GM19468 (cell line): ENCODE measurements at regions not wholly inside any gene's neighbourhood (a gene's known extent, or its start where the extent isn't known, plus 50 kb on each side); places are given as distances from the start of the nearest gene placed in this dataset.

Experiments
- ATAC-seq: cut with Tn5 transposase; IDR thresholded peaks from one replicate; pipeline ENCODE4 v1.9.1; 2021; ENCODE audit warnings: mild to moderate bottlenecking, moderate library complexity, moderate number of reproducible peaks; ENCODE audit not compliant: unreplicated experiment; ENCODE audit errors: extremely low read depth

DNA sequence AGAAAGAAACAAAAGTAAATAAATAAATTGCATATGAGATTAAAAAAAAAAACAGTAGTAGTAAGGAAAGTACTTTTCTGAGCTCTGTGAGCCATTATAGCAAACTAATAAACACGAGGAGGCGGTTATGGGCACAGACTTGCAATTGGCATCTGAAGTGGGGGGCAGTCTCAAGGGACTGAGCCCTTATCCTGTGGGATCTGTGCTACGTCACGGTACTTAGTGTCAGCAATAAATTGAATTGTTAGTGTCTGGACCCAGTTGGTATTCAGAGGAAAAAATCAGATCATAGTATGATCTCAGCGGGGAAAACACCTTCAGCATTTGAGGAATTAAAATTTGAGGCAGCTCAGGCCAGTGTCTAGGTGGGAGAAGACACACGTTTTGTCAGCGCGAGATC is 76.6 kb upstream of the TEX51 start:
- ATAC-seq: no peak

DNA sequence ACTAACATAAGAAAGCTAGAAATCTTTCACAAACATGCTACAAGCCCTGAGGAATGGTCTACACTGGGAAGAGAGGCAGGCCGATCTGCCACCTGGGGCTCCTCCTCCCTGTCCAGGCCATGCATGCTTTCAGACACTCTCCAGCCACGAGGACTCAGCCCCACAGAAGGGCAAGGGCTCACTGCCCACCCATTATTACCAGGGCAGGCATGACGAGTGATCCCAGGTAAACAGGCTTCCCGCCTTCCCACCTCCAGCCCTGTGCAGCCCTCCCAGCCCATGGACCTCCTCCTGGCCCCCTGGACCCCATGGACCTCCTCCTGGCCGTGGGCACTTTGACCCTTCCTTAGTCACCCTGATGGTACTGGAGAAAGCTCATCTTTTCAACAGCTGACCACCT is 75.8 kb upstream of the TEX51 start:
- ATAC-seq: no peak

DNA sequence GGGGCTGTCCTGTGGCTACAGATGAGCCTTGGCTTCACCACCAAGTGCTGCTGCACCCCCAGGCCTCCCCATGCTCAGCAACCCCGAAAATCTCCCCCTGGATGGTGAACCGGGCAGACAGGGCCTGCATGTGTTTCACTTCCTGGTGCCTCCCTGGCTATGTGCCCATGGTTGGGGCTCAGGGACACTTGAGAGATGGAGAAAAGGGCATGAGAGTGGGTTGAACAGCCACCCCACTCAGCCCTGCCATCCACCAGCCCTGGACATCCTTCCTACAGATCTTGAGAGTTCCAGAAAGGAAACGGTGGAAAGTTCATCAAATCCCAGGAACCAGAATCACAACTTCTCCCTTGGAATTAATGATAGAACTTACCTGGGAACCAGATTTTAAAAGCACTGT is 74.7 kb upstream of the TEX51 start:
- no peak for ATAC-seq

DNA sequence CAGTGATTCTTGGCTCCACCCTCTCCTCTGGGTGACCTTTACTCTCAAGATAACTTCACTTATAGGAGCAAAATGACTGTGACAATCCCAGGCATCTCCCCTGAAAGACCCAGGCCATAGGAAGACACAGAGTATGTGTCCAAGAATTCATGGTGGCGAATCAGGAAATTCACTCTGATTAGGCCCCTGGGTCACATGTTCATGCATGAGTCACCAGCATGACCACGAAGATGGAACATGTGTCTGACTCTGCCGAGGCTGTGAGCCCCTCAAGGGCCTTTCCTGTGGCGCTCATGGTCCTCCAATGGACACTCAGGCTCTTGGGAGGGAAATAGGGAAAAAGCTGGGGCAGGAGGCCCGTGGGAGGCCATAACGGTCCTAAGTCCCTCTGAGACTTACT is 74.0 kb upstream of the TEX51 start:
- no peak for ATAC-seq

DNA sequence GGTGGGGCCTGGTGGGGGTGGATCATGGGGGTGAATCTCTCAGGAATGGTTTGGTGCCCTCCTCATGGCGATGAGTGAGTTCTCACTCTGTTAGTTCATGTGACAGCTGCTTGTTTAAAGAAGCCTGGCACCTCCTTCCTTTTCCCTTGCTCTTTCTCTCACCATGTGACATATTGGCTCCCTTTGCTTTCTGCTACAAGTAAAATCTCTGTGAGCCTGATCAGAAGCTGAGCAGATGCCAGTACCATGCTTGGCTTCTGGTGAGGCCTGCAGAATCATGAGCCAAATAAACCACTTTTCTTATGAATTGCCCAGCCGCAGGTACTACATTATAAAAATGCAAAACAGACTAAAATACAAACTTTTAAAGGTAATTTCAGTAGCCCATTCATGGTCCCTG is 73.4 kb upstream of the TEX51 start:
- ATAC-seq: no peak

DNA sequence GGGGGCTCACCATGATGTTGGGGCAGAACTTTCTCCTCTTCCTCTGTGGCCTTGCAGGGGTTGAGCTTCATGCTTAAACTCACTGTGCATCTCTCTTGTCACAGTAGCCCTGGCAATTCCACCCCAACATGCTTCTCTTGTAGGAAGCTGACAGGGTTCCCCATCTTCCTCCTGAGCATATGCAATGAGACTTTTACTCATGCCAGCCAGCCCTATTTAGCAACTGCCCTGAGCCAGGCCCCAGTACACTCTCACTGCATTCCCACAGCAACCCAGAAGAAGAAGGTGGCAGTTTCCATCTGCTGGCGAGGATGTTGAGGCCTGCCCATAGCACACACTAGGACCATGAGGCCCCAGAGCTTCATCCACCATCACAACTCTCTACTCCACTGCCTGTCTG is 72.2 kb upstream of the TEX51 start:
- no peak for ATAC-seq

DNA sequence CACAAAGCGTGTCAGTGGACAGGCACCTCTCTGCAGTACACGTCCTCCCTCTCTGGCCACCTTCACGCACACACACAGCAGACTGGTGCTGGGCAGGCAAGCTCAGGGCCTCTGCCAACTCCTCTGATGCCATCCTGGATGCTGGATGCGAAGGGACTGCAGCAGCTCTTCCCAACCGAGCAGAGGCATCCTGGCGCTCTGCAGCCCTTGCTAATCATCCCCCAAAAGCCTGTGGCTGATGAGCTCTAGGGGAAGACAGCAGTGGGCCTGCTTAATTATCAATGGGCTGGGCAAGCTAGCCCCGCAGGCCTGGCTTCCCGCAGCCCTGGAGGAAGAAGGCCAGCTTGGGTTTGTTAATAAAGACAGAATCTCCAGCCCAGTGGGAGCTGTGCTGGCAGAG is 71.3 kb upstream of the TEX51 start:
- ATAC-seq: no peak

DNA sequence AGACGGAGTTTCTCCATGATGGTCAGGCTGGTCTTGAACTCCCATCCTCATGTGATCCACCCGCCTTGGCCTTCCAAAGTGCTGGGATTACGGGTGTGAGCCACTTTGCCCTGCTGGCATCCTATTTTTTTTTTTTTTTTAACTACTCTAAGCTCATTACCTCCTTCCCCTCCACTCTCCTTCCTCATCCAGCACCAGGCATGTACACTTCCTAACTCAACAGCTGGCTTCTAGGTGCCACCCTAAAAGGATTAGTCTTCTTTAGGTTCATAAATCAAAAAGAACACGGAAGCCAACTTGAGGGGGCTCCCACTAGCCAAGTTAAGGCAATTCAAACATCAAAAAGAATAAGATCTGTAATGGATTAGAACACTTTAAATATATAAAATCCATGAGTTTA is 70.6 kb upstream of the TEX51 start:
- ATAC-seq: no peak

DNA sequence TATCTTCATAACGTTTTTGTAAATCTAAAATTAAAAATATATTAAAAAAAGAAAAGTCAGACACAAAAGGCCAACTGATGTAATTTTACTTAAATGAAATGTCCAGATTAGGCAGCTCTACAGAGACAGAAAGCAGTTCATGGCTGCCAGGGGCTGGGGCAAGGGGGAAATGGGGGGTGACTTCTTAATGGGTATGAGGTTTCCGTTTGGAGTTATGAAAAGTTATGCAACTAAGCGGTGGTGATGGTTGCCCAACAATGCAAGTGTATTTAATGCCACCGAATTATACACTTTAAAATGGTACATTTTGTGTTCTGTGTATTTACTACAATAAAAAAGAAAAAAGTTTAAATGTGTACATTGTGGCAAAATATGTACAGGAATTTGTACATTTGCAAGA is 70.2 kb upstream of the TEX51 start:
- no peak for ATAC-seq

DNA sequence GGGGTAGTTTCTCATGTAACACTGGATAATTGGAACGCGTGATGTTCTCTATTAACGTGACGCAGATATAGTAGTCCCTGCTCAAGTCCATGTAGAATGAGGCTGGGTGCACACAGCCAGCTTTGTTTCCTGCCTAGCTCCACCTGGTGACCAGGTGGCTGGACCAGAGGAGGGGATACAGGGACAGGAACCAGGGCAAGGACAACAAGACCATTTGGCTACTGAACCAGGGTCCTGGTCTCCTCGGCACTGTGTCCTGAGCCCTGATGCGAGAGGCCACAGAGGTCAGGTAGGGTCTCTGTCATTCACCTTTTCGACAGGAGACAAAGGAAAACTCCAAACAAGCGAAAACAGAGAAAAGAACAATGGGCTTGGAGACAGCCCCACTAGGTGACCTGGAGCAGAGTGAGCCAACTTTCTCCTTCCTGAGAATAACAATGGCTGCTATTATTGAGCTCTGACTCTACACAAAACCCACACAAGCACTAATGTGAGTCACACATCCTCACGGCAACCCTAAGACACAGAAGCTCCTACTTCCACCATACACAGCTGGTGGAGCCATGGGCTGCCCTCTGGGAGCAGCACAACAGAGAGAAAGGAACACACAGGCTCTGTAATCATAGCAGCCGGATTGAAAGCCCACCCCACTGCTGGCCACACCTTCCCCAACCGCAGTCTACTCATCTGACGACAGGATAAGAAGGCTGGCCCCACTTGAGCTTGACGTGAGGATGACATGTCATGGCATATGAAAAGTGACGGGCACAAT is 67.3 kb upstream of the TEX51 start:
- no peak for ATAC-seq

DNA sequence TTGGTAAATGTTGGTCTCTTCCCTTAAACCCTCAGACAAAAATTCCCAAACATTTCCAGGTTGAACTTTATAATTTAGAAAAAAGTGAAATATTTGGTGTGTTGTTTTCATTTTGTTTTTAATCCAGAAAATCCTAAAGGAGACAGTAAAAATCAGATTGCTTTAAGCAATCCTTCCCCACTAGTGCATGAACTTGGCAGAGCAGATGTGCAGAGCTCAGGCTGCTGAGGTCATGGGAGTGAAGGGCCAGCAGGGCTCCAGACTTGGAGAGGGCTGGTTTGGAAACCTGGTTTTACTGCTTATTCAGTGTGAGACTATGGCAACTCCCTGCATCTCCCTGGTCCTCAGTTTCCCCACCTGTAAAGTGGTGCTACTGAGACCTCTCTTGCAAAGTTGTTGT is 66.7 kb upstream of the TEX51 start:
- ATAC-seq: no peak

DNA sequence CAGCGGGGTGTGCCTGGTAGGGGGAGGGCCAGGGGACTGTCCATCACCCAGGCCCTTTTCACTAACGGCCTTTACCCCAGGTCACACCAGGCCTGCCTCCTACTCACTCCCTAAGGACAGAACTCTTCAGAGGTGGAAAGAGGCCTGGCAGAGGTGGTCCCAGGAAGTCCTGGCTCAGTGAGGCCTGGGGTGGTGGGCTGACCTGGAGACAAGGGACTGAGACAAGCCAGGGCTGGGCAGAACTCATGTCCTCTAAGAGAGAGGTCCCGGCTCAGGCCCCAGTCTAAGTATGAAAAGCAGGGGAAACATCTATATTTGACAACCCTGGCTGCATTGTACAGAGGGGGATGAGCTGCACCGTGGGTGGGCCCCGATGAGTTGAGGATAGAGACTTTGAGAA is 65.9 kb upstream of the TEX51 start:
- ATAC-seq: no peak

DNA sequence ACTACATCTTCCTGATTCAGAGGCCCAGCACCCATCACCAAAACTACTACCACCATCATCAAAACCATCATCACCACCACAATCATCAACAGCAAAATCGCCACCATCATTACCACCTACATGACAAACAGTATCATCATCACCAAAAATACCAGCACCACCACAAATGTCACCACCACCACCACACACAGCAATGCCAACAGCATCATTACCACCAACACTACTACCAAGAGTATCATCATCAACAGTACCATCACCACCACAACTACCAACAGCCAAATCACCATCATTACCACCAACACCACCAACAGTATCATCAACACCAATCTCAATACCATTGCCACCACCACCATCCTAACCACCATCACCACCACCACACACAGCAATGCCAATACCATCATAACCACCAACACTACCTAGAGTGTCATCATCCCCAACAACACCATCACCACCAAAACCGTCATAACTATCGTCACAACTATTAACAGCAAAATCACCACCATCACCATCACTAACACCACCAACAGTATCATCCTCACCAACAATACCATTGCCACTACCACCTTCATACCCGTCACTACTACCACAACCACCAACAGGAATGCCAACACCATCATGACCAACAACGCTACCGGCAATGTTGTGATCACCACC is 64.6 kb upstream of the TEX51 start:
- ATAC-seq: no peak

DNA sequence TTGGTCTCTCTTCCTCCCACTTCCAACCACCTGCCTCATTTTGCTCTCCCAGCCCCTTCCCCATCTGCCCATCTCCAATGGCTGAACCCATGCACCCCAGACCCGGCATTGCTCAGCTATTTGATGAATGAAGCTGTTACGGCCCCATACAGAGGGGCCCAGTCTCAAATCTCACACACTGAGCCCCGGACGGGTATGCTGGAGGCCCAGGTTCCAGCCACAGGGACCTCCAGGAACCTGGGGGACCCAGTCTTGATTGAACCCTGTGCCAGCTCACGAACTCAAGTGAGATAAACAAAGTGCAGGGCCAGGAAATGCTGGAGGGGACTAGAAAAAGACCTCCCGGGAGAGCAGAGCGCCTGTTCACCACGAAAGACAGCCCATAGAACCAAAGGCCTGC is 63.4 kb upstream of the TEX51 start:
- no peak for ATAC-seq

DNA sequence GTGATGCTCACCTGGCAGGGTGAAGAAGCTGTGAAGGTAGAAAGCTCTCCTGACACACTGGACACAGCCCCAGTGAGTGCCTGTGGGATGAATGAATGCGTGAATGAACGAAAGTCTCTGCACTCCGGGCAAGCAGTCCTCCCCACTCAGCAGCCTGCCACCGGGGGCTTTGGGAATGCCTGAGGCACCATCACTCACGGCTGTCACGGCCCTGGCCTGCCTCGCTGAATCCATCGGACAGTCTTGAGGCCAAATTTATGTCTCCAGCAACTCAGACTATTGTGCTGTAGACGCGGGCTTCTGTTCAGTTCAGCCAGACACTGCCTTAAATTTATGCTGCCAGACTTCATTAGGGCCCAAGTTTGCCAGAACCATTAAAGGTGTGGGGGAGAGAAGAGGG is 62.9 kb upstream of the TEX51 start:
- no peak for ATAC-seq

DNA sequence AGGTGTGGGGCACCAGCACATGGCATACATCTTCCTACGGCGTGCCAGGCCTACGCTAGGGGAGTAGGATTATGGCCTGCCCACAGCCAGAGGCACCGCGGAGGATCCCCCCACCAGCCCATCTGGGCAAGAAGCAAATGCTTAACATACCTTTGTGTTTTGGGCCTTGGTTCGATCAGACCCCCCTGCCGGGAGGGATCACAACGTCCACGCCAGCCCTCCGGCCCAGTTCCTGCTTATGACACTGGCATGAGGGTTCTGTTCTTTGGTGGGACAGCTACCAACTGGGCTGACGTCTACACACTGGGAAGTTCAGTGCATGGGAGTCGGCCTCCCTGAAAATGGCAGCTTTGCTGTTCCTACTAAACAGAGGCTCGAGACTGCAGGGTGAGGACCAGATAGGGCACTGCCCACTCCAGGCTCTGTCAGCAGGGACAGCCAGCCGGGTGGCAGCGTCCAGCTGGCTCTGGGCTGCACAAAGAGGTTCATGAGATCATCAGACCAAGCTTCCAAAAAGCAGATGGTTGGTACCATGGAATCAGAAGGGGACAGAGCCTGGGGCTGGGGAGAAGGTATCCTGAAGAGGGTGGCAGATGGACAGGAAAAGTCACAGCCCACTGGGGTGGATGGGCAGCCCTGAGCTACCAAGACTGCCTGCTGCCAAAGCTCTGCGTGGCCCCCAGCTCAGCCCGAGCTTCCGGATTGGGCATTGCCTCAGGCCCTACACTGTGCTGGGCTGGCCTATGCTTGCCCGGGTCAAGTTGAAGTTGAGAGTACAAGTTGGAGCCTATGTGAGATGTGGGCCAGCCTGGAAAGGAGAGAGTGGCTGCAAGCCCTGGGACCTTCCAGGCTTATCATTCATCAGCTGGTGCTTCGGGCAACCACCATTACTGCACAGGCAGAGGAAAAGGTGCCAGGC is 61.7 kb upstream of the TEX51 start:
- no peak for ATAC-seq

DNA sequence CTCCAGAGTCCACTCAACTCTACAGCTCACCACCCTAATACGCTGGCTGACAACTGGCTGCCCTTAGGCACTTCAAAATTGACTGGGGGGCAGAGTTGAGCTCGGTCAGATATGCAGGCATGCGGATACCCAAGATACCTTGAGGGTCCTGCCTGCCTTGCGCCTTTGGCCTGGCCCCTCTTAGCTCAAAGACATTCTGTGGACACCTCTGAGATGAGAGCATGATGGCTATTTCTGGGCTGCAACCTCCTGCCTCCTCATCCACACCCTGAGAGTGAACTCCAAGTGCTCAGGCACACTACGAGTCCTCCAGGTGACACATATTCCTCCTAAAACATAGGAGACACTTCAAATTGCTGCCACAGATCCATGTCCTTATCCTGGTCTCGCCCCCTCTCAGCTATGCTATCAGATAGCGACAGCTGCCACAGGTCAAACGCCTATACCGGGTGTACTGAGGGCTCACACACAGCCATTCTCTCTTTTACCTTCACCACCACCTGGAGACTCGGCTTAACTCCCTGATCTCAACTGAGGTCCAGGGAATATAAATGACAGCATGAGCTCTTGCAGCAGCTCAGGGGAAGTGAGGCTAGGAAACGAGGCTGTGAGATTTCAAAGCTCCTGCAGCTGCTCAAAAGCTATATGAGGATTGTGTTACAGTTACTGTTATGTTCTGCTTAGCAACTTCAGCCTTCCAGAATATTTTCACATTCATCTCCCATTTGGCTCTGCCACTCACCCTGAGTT is 60.5 kb upstream of the TEX51 start:
- ATAC-seq: no peak

DNA sequence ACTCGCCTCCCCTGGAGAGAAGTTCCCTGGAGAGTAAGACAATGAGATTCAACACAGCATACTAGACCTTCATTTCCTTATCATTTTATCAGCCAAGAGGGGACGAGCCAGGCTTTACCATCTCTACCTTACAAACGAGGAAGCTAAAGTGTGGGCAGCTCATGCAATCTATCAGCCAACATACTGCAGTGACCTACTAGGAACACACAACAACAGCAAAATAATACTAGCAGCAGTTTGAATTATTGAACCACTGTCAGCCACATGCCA is 60.0 kb upstream of the TEX51 start:
- no peak for ATAC-seq

DNA sequence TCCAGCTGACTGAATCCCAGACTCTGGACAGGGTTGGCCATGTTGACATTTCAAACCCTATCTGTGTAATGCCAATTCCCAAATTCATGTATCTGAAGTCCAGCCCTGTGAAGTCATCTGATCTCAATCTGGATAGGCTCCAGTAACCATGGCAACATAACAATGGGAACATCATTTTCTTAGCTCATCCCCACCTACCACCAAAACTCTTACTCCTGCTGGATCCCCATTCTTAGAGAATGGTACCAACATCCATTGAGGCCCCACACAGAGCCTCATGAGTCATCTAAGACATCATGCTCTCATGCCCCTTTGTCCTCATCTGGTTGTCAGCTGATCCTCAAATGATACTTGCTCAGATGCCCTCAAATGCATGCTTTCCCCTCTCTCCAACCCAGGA is 58.9 kb upstream of the TEX51 start:
- no peak for ATAC-seq

DNA sequence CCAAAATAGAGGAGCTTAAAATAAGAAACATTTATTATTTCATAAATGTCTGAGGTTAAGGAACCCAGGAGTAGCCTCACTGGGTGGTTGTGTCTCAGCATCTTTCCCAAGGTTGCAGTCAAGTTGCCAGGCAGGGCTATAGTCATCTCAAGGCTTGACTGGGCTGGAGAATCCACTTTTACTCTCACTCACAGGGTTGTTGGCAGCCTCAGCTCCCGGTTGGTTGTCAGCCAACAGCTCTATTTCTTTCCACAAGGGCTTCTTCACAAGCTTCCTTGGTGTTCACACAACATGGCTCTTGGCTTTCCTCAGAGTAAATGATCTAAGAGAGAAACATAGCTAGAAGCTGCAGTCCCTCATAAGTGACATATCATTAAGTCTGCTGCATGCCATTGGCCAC is 55.6 kb upstream of the TEX51 start:
- ATAC-seq: no peak

DNA sequence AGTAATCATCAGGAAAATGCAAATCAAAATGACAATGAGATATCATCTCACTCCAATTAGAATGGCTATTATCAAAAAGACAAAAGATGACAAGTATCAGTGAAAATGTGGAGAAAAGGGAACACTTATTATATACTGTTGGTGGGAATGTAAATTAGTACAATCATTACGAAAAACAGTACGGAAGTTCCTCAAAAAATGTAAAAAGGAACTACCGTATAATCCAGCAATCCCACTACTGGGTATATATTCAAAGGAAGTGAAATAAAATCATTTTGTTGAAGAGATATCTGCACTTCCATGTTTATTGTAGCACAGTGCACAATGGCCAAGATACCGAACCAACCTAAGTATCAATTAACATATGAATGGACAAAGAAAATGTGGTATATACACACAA is 52.4 kb upstream of the TEX51 start:
- ATAC-seq: no peak
